ENCODE measurements at regions not wholly inside any gene's neighbourhood (a gene's known extent, or its start where the extent isn't known, plus 50 kb on each side); places are given as distances from the start of the nearest gene placed in this dataset.

GRCh38 chr6:33863723-33864440, 60.1 kb upstream of the MLN start:
- no peak for DNase-seq (ENCODE audit: low read depth)

- no peak for DNase-seq (ENCODE audit: low read depth)
These were observed 59.3 kb upstream of the MLN start for GRCh38 chr6:33863084-33863483.

GRCh38 chr6:33862536-33862935, 58.7 kb upstream of the MLN start:
- DNase-seq (ENCODE audit: low read depth), result no peak

- DNase-seq (ENCODE audit: low read depth), result no peak
These were observed 57.9 kb upstream of the MLN start for GRCh38 chr6:33861722-33862121.

- DNase-seq (ENCODE audit: low read depth), result no peak
These were observed 57.1 kb upstream of the MLN start for GRCh38 chr6:33860706-33861474.

GRCh38 chr6:33860006-33860405, 56.2 kb upstream of the MLN start:
- no peak for DNase-seq (ENCODE audit: low read depth)

GRCh38 chr6:33858804-33859505, 55.2 kb upstream of the MLN start:
- no peak for DNase-seq (ENCODE audit: low read depth)

GRCh38 chr6:33857932-33858475, 54.2 kb upstream of the MLN start:
- DNase-seq (ENCODE audit: low read depth), result no peak

- DNase-seq (ENCODE audit: low read depth), result no peak
These were observed 53.5 kb upstream of the MLN start for GRCh38 chr6:33857093-33857931.

- DNase-seq (ENCODE audit: low read depth), result peak; percentile 36
These were observed 52.9 kb upstream of the MLN start for GRCh38 chr6:33856655-33857054.

GRCh38 chr6:33856031-33856590, 52.3 kb upstream of the MLN start:
- no peak for DNase-seq (ENCODE audit: low read depth)

GRCh38 chr6:33854572-33855030, 50.8 kb upstream of the MLN start:
- DNase-seq (ENCODE audit: low read depth), result no peak

- DNase-seq (ENCODE audit: low read depth), result no peak
These were observed 49.9 kb upstream of the MLN start for GRCh38 chr6:33853736-33854135.
